MM.1S (cell line): ENCODE measurements at regions not wholly inside any gene's neighbourhood (a gene's known extent, or its start where the extent isn't known, plus 50 kb on each side); places are given as distances from the start of the nearest gene placed in this dataset.

Experiments used
- DNase-seq: peaks from one replicate; pipeline ENCODE4 v3.0.0-alpha.2; 2015
- H2AFZ ChIP-seq: fragments of 300-600 bp; sonication (generic); 2 replicates; pipeline ENCODE4 v1.6.0; 2016; ENCODE audit warnings: antibody characterized with exemption, low read length
- H3F3A ChIP-seq: fragments of 300-600 bp; sonication (generic); 2 replicates; pipeline ENCODE4 v1.6.1; 2016; ENCODE audit warnings: mild to moderate bottlenecking, antibody characterized with exemption, low read length, moderate library complexity, mixed read lengths; ENCODE audit not compliant: insufficient read depth
- H3K27ac ChIP-seq: fragments of 300-600 bp; sonication (generic); 2 replicates; pipeline ENCODE4 v1.5.1; 2016; ENCODE audit warnings: mild to moderate bottlenecking, low read length
- H3K27me3 ChIP-seq: fragments of 300-600 bp; sonication (generic); replicated peaks from 2 replicates; pipeline ENCODE4 v1.6.0; 2016; ENCODE audit warnings: low read length; ENCODE audit not compliant: insufficient read depth
- H3K36me3 ChIP-seq: fragments of 300-600 bp; sonication (generic); replicated peaks from 2 replicates; pipeline ENCODE4 v1.6.1; 2016; ENCODE audit warnings: mild to moderate bottlenecking, low read length, mixed read lengths; ENCODE audit not compliant: insufficient read depth
- H3K4me1 ChIP-seq: fragments of 300-600 bp; sonication (generic); 2 replicates; pipeline ENCODE4 v1.6.1; 2016; ENCODE audit warnings: low read length, mixed read lengths
- H3K4me2 ChIP-seq: fragments of 300-600 bp; sonication (generic); 2 replicates; pipeline ENCODE4 v1.6.0; 2016; ENCODE audit warnings: low read depth, low read length
- H3K4me3 ChIP-seq: fragments of 300-600 bp; sonication (generic); 2 replicates; pipeline ENCODE4 v1.5.1; 2016; ENCODE audit warnings: low read length, mixed read lengths
- H3K79me2 ChIP-seq: fragments of 300-600 bp; sonication (generic); 2 replicates; pipeline ENCODE4 v1.6.1; 2016; ENCODE audit warnings: mixed run types, low read length, mixed read lengths
- H3K9ac ChIP-seq: fragments of 300-600 bp; sonication (generic); 2 replicates; pipeline ENCODE4 v1.6.1; 2016; ENCODE audit warnings: low read length, mixed read lengths
- H3K9me2 ChIP-seq: fragments of 300-600 bp; sonication (generic); replicated peaks from 2 replicates; pipeline ENCODE4 v1.6.1; 2016; ENCODE audit warnings: mild to moderate bottlenecking, low read length, mixed read lengths; ENCODE audit not compliant: insufficient read depth
- H3K9me3 ChIP-seq: fragments of 300-600 bp; sonication (generic); replicated peaks from 2 replicates; pipeline ENCODE4 v1.6.1; 2016; ENCODE audit warnings: mild to moderate bottlenecking, low read length, mixed read lengths; ENCODE audit not compliant: insufficient read depth
- H4K20me1 ChIP-seq: fragments of 300-600 bp; sonication (generic); 2 replicates; pipeline ENCODE4 v1.6.1; 2016; ENCODE audit warnings: mild to moderate bottlenecking, low read length, moderate library complexity, mixed read lengths; ENCODE audit not compliant: insufficient read depth
- EZH2 ChIP-seq: fragments of 300-600 bp; sonication (generic); optimal IDR thresholded peaks from 2 replicates; pipeline ENCODE3; 2017; ENCODE audit warnings: low read depth, mild to moderate bottlenecking, antibody characterized with exemption, low read length, mixed read lengths
- EZH2phosphoT487 ChIP-seq: fragments of 300-600 bp; sonication (generic); IDR thresholded peaks from 2 replicates; pipeline ENCODE4 v1.6.1; 2018; ENCODE audit warnings: antibody characterized with exemption, low read length
- TF ChIP-seq, protein P1 (sequence below): fragments of 300-600 bp; sonication (generic); IDR thresholded peaks from 2 replicates; pipeline ENCODE4 v1.5.1; 2016; ENCODE audit warnings: antibody characterized with exemption, low read length, mixed read lengths

DNA sequence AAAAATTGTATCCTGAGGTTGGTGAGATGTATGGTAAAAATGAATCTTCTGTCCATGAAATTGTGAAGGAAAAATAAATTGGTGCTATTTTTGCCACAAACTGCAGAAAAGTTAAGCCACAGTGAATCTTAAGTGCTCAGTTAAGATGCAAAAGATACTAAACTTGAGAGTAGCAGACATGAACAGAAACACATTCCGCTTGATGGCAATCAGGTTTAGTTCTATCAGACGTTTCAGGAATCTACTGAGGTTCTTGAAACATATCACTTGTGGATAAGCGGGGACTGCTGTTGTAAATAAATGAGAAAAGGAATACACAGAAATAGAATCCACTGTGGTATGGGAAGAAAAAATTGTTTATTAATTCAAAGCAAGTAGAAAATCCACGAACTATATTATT is 311.2 kb upstream of the PRR16 start:
- TF ChIP-seq, protein P1, sequence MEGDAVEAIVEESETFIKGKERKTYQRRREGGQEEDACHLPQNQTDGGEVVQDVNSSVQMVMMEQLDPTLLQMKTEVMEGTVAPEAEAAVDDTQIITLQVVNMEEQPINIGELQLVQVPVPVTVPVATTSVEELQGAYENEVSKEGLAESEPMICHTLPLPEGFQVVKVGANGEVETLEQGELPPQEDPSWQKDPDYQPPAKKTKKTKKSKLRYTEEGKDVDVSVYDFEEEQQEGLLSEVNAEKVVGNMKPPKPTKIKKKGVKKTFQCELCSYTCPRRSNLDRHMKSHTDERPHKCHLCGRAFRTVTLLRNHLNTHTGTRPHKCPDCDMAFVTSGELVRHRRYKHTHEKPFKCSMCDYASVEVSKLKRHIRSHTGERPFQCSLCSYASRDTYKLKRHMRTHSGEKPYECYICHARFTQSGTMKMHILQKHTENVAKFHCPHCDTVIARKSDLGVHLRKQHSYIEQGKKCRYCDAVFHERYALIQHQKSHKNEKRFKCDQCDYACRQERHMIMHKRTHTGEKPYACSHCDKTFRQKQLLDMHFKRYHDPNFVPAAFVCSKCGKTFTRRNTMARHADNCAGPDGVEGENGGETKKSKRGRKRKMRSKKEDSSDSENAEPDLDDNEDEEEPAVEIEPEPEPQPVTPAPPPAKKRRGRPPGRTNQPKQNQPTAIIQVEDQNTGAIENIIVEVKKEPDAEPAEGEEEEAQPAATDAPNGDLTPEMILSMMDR: no peak
- TF ChIP-seq EZH2phosphoT487 (no peak), EZH2 (no peak)
- H3F3A ChIP-seq: no peaks in the 10 kb centered on the region
- no peaks in the 10 kb centered on the region for H3K36me3 ChIP-seq
- H3K9me3 ChIP-seq: no peaks in the 10 kb centered on the region
- no peaks in the 10 kb centered on the region for H4K20me1 ChIP-seq
- H3K27me3 ChIP-seq: no peaks in the 10 kb centered on the region
- H3K4me2 ChIP-seq: no peak overlapping the region
- H3K4me1 ChIP-seq: no peaks in the 10 kb centered on the region
- H3K9ac ChIP-seq: no peak overlapping the region
- H3K79me2 ChIP-seq: no peaks in the 10 kb centered on the region
- no peaks in the 10 kb centered on the region for H3K9me2 ChIP-seq
- H3K27ac ChIP-seq: no peak overlapping the region
- no peak overlapping the region for H3K4me3 ChIP-seq
- no peak overlapping the region for H2AFZ ChIP-seq
- DNase-seq: no peak

DNA sequence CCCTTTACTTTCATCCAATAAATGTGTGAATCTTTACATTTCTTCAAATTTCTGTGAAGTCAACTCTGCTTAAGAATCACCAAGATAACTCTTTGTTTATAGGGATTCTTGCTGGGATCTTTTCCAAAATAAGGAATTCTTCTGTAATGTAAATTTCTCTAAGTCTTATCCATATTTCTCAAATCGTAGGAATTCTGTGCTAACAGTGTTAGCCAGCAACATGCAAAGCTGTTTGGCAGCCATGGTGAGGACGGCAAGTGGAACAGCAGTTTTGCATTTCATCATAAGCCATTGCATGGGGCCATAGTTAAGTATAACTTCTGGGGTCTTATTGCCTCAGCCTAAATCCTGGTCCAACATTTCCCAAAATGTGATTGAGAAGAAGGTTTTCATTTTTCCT is 310.5 kb upstream of the PRR16 start:
- Histone ChIP-seq H3K36me3 (no peaks in the 10 kb centered on the region), H3K4me2 (no peak overlapping the region), H4K20me1 (no peaks in the 10 kb centered on the region), H3K9ac (no peak overlapping the region), H3K4me1 (no peaks in the 10 kb centered on the region), H3K79me2 (no peaks in the 10 kb centered on the region), H2AFZ (no peak overlapping the region), H3K4me3 (no peak overlapping the region), H3K27me3 (no peaks in the 10 kb centered on the region), H3K27ac (no peak overlapping the region), H3F3A (no peaks in the 10 kb centered on the region), H3K9me2 (no peaks in the 10 kb centered on the region), H3K9me3 (no peaks in the 10 kb centered on the region)
- DNase-seq: no peak
- TF ChIP-seq, protein P1: no peak
- TF ChIP-seq EZH2: no peak
- no peak for TF ChIP-seq EZH2phosphoT487

DNA sequence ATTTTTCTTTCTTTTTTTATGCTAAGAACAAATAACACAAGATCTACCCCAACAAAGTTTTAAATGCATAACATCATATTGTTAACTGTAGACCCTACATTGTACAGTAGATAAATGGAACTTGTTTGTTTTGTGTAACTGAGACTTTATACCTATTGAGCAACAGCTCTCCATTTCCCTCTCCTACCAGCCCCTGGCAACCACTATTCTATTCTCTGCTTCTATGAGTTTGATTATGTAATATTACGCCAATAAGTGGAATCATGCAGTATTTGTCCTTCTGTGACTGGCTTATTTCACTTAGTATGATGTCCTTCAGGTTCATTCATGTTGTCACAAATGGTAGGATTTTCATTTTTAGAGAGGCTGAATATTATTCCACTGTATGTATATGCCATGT is 308.2 kb upstream of the PRR16 start:
- no peaks in the 10 kb centered on the region for H4K20me1 ChIP-seq
- H3K79me2 ChIP-seq: no peaks in the 10 kb centered on the region
- DNase-seq: no peak
- no peaks in the 10 kb centered on the region for H3K36me3 ChIP-seq
- no peaks in the 10 kb centered on the region for H3K4me1 ChIP-seq
- no peaks in the 10 kb centered on the region for H3K27me3 ChIP-seq
- H3F3A ChIP-seq: no peaks in the 10 kb centered on the region
- H3K4me2 ChIP-seq: no peak overlapping the region
- H3K9me2 ChIP-seq: no peaks in the 10 kb centered on the region
- no peak for TF ChIP-seq EZH2phosphoT487
- TF ChIP-seq, protein P1: no peak
- TF ChIP-seq EZH2: no peak
- H3K4me3 ChIP-seq: no peak overlapping the region
- no peak overlapping the region for H2AFZ ChIP-seq
- no peaks in the 10 kb centered on the region for H3K9me3 ChIP-seq
- no peak overlapping the region for H3K27ac ChIP-seq
- no peak overlapping the region for H3K9ac ChIP-seq
